Endothelial cell of umbilical vein (primary cell): ENCODE measurements at regions not wholly inside any gene's neighbourhood (a gene's known extent, or its start where the extent isn't known, plus 50 kb on each side); places are given as distances from the start of the nearest gene placed in this dataset.

Source experiments
- BruUV-seq: library from RNA; stranded (reverse); fragments of 400-500 nt; replicated peaks from 2 replicates; lab custom pipeline; 2021; lab: Mats Ljungman, UMichigan
- CTCF ChIA-PET: fragments of 300-600, 350-600 bp; sonication (Branson Sonifier 250); formaldehyde crosslinking; loops from one replicate; lab custom pipeline; 2021; ENCODE audit warnings: antibody characterized with exemption, inconsistent platforms; lab: Charles Lee
- POLR2A ChIA-PET: fragments of 300-600, 350-600 bp; sonication (Branson Sonifier 250); formaldehyde crosslinking; loops from one replicate; lab custom pipeline; 2021; ENCODE audit warnings: antibody characterized with exemption, inconsistent platforms; lab: Charles Lee
- DNase-seq: peaks from one replicate; pipeline ENCODE4 v3.0.0-alpha.2; 2011; ENCODE audit warnings: low read depth, low spot score
- FAIRE-seq: peaks from 2 replicates; lab custom pipeline; 2011; peaks lifted over from hg19 to GRCh38; lab: Jason Lieb, UNC
- H2AFZ ChIP-seq: 2 replicates; pipeline ENCODE4 v1.6.0; 2012; ENCODE audit warnings: low read depth, low read length, control low read depth, inconsistent platforms
- H3K27ac ChIP-seq: 2 replicates; pipeline ENCODE4 v1.5.1; 2011; ENCODE audit warnings: low read depth, mild to moderate bottlenecking, control low read depth, low read length, moderate library complexity; ENCODE audit not compliant: insufficient read depth
- H3K27me3 ChIP-seq, 2 experiments: 2 replicates each; pipeline versions ENCODE4 v1.6.0 to v1.6.1; 2011; ENCODE audit warnings: low read length in 2 of 2, mixed read lengths in 1 of 2; ENCODE audit not compliant: control insufficient read depth in 2 of 2, insufficient read depth in 2 of 2
- H3K36me3 ChIP-seq, 2 experiments: 2 replicates in 1 of 2; 3 replicates in 1 of 2; pipeline ENCODE4 v1.5.1; 2011; ENCODE audit warnings: low read length in 2 of 2, mild to moderate bottlenecking in 1 of 2, moderate library complexity in 1 of 2; ENCODE audit not compliant: control insufficient read depth in 2 of 2, insufficient read depth in 2 of 2; ENCODE audit errors: extremely low read depth in 1 of 2
- H3K4me1 ChIP-seq: 3 replicates; pipeline ENCODE4 v1.5.1; 2011; ENCODE audit warnings: mild to moderate bottlenecking, low read length; ENCODE audit not compliant: control insufficient read depth, insufficient read depth; ENCODE audit errors: extremely low read depth
- H3K4me2 ChIP-seq: 2 replicates; pipeline ENCODE4 v1.6.1; 2011; ENCODE audit warnings: low read length, control low read depth, mixed read lengths; ENCODE audit not compliant: insufficient read depth
- H3K4me3 ChIP-seq, 3 experiments: fragments of 200-600 bp in 1 of 3; sonication (generic), shearing (Covaris generic) in 1 of 3; replicated peaks in 1 of 3; 2 replicates each; pipeline ENCODE4 v1.5.1; 2011 to 2016; ENCODE audit warnings: control low read depth in 3 of 3, low read length in 3 of 3, mild to moderate bottlenecking in 2 of 3, inconsistent platforms in 1 of 3, low read depth in 1 of 3, moderate library complexity in 1 of 3; ENCODE audit not compliant: insufficient read depth in 1 of 3
- H3K79me2 ChIP-seq: 2 replicates; pipeline ENCODE4 v1.6.0; 2012; ENCODE audit warnings: low read length, inconsistent platforms; ENCODE audit not compliant: control insufficient read depth, insufficient read depth
- H3K9ac ChIP-seq: replicated peaks from 2 replicates; pipeline ENCODE3; 2011; ENCODE audit warnings: low read length, control low read depth; ENCODE audit not compliant: insufficient read depth; ENCODE audit errors: extremely low read depth
- H3K9me1 ChIP-seq: replicated peaks from 3 replicates; pipeline ENCODE4 v1.6.0; 2011; ENCODE audit warnings: mild to moderate bottlenecking, low read length; ENCODE audit not compliant: control insufficient read depth, insufficient read depth; ENCODE audit errors: extremely low read depth
- H3K9me3 ChIP-seq: replicated peaks from 2 replicates; pipeline ENCODE4 v1.5.1; 2012; ENCODE audit warnings: low read length, inconsistent platforms; ENCODE audit not compliant: control insufficient read depth, insufficient read depth
- H4K20me1 ChIP-seq: replicated peaks from 2 replicates; pipeline ENCODE3; 2011; ENCODE audit warnings: mild to moderate bottlenecking, low read length; ENCODE audit not compliant: control insufficient read depth, insufficient read depth; ENCODE audit errors: extremely low read depth
- CTCF ChIP-seq, 2 donors: IDR thresholded peaks; 1 replicate in 1 of 2; 2 replicates in 1 of 2; pipeline ENCODE4 v1.5.1; 2011; ENCODE audit warnings: low read length in 2 of 2, mild to moderate bottlenecking in 2 of 2, moderate library complexity in 2 of 2, control low read depth in 1 of 2, inconsistent platforms in 1 of 2, low read depth in 1 of 2; ENCODE audit not compliant: insufficient read depth in 1 of 2; ENCODE audit errors: extremely low read depth in 1 of 2
- EZH2 ChIP-seq: IDR thresholded peaks from 2 replicates; pipeline ENCODE4 v1.6.1; 2012; ENCODE audit warnings: borderline replicate concordance, low read depth, mild to moderate bottlenecking, moderate library complexity, low read length, inconsistent platforms; ENCODE audit not compliant: severe bottlenecking
- FOS ChIP-seq: IDR thresholded peaks from 2 replicates; pipeline ENCODE4 v1.6.1; 2011; ENCODE audit warnings: mild to moderate bottlenecking, low read length, moderate library complexity, borderline replicate concordance; ENCODE audit not compliant: insufficient read depth
- GATA2 ChIP-seq: IDR thresholded peaks from 2 replicates; pipeline ENCODE4 v1.7.0; 2011; ENCODE audit warnings: low read depth, mild to moderate bottlenecking, moderate library complexity, mixed read lengths, low read length; ENCODE audit not compliant: insufficient read length, insufficient read depth
- JUN ChIP-seq: IDR thresholded peaks from 2 replicates; pipeline ENCODE4 v1.6.1; 2011; ENCODE audit warnings: borderline replicate concordance, low read depth; ENCODE audit not compliant: insufficient read length, insufficient read depth
- MAX ChIP-seq: IDR thresholded peaks from 2 replicates; pipeline ENCODE4 v1.6.1; 2011; ENCODE audit not compliant: insufficient read depth, insufficient read length
- MYC ChIP-seq: IDR thresholded peaks from one replicate; pipeline ENCODE4 v1.6.1; 2011; ENCODE audit warnings: mild to moderate bottlenecking, low read depth, low read length
- POLR2A ChIP-seq: IDR thresholded peaks from 2 replicates; pipeline ENCODE4 v1.6.1; 2012; ENCODE audit warnings: low read depth, mild to moderate bottlenecking, control low read depth, low read length
- POLR2AphosphoS5 ChIP-seq: IDR thresholded peaks from 2 replicates; pipeline ENCODE4 v1.6.1; 2012; ENCODE audit warnings: low read depth, mild to moderate bottlenecking, control low read depth, low read length, moderate library complexity; ENCODE audit not compliant: insufficient read depth
- dilution Hi-C: fragments of 300-500 bp; cut with MboI; formaldehyde crosslinking; loops from one replicate; pipeline ENCODE4 v1.15.0; 2019; ENCODE audit warnings: low sequenced_read_pairs; ENCODE audit not compliant: extremely low pct_ligation_motif_present
- intact Hi-C: fragments of 100-400 bp; cut with micrococcal nuclease; formaldehyde crosslinking; loops from one replicate; pipeline ENCODE4 v1.10.0; 2022

GRCh38 chr1:60222360-60223115 lies 149.0 kb upstream of the C1orf87 start:
- Histone ChIP-seq H2AFZ (no peak overlapping the region), H3K79me2 (no peaks in the 10 kb centered on the region), H3K4me1 (peaks cover under 1% of the 10 kb centered on the region), H3K36me3 (no peaks in the 10 kb centered on the region), H3K4me2 (no peak overlapping the region), H3K9me1 (no peaks in the 10 kb centered on the region), H3K27me3 (no peaks in the 10 kb centered on the region), H3K9ac (no peak overlapping the region), H4K20me1 (no peaks in the 10 kb centered on the region), H3K27ac (no peak overlapping the region), H3K4me3 (no peak overlapping the region), H3K9me3 (no peaks in the 10 kb centered on the region)
- DNase-seq (no peak), FAIRE-seq (no peak)
- intact Hi-C loops (no loop called here), dilution Hi-C loops (no loop called here)
- BruUV-seq, result no TSS peak
- POLR2A ChIA-PET, result no interaction called here
- TF ChIP-seq JUN (no peak), CTCF (IDR thresholded peaks at IDR 0.05; ENCODE audit: extremely low read depth in 1 of 2, insufficient read depth in 1 of 2, low read depth in 1 of 2, low read length in 2 of 2) (no peak)
- CTCF ChIA-PET, result interaction anchor here (0.7 kb wide), 1 partner anchor 776 kb away, joined by 3 read pairs; no protein-coding TSS in a partner anchor

GRCh38 chr1:60213253-60213652 lies 139.7 kb upstream of the C1orf87 start:
- Histone ChIP-seq H3K36me3 (no peaks in the 10 kb centered on the region), H4K20me1 (no peaks in the 10 kb centered on the region), H3K4me3 (no peak overlapping the region), H3K79me2 (no peaks in the 10 kb centered on the region), H3K27me3 (no peaks in the 10 kb centered on the region), H3K9me3 (no peaks in the 10 kb centered on the region), H3K9ac (no peak overlapping the region), H3K4me2 (no peak overlapping the region), H3K4me1 (no peaks in the 10 kb centered on the region), H2AFZ (no peak overlapping the region), H3K27ac (no peak overlapping the region), H3K9me1 (no peaks in the 10 kb centered on the region)
- POLR2A ChIA-PET, result no interaction called here
- TSS peak; percentile 25 for BruUV-seq
- TF ChIP-seq EZH2 (no peak), MAX (no peak), FOS (no peak), CTCF (IDR thresholded peaks at IDR 0.05; ENCODE audit: extremely low read depth in 1 of 2, insufficient read depth in 1 of 2, low read depth in 1 of 2, low read length in 2 of 2) (no peak), MYC (no peak), POLR2AphosphoS5 (no peak), POLR2A (no peak), GATA2 (no peak), JUN (no peak)
- dilution Hi-C loops (no loop called here), intact Hi-C loops (no loop called here)
- FAIRE-seq, result no peak
- CTCF ChIA-PET, result interaction anchor here (1.1 to 1.8 kb wide), 4 partner anchors 9 to 68 kb away, joined by 3 to 8 read pairs (median 3); no protein-coding TSS in a partner anchor
- no peak for DNase-seq
